Adrenal gland (tissue), 9 donors: ENCODE measurements at regions not wholly inside any gene's neighbourhood (a gene's known extent, or its start where the extent isn't known, plus 50 kb on each side); places are given as distances from the start of the nearest gene placed in this dataset.

Experiments
- DNase-seq, 7 donors: peaks; one replicate each; pipeline ENCODE4 v3.0.0-alpha.2; 2019 to 2020
- H3K27ac ChIP-seq, 5 donors: fragments of 200-600 bp; sonication (generic) in 4 of 5; 1 replicate in 3 of 5; 2 replicates in 2 of 5; pipeline versions ENCODE4 v1.5.1 to v1.8.0; 2016 to 2020; ENCODE audit warnings: mild to moderate bottlenecking in 1 of 5
- H3K27me3 ChIP-seq: fragments of 200-600 bp; 2 replicates; pipeline ENCODE4 v1.8.0; 2021
- H3K36me3 ChIP-seq, 2 donors: fragments of 200-600 bp; replicated peaks in 1 of 2; 1 replicate in 1 of 2; 2 replicates in 1 of 2; pipeline versions ENCODE4 v1.5.1 to v1.8.0; 2018 to 2022
- H3K4me1 ChIP-seq, 2 donors: fragments of 200-600 bp; replicated peaks in 1 of 2; 1 replicate in 1 of 2; 2 replicates in 1 of 2; pipeline versions ENCODE4 v1.5.1 to v1.8.0; 2018 to 2021
- H3K4me3 ChIP-seq, 4 donors: fragments of 200-600 bp; sonication (generic) in 3 of 4; one replicate each; pipeline ENCODE4 v1.5.1; 2016 to 2018
- H3K9me3 ChIP-seq, 3 donors: fragments of 200-600 bp; sonication (generic) in 1 of 3; replicated peaks in 1 of 3; 1 replicate in 2 of 3; 2 replicates in 1 of 3; pipeline versions ENCODE4 v1.5.1 to v1.8.0; 2016 to 2021
- CTCF ChIP-seq, 6 experiments: fragments of 450-650 bp in 4 of 6; fragments of 200-600 bp in 2 of 6; sonication (generic) in 1 of 6; IDR thresholded peaks; 1 replicate in 5 of 6; 2 replicates in 1 of 6; pipeline versions ENCODE4 v1.5.1 to v1.8.0; 2016 to 2021; ENCODE audit warnings: antibody characterized with exemption in 6 of 6, mild to moderate bottlenecking in 2 of 6, moderate library complexity in 1 of 6
- POLR2A ChIP-seq, 2 donors: fragments of 450-650 bp; IDR thresholded peaks; one replicate each; pipeline ENCODE4 v1.6.1; 2017; ENCODE audit warnings: antibody characterized with exemption in 2 of 2, mild to moderate bottlenecking in 2 of 2, moderate library complexity in 1 of 2
- WGBS, 4 donors: extraction: QIAGEN DNeasy Blood & Tissue Kit in 2 of 4; methylation state at CpG; one replicate each; pipeline versions ENCODE4 v1.1.5 to v1.1.7; 2013 to 2017; 5-methylcytosine and 5-hydroxymethylcytosine counted together
- intact Hi-C, 2 donors: fragments of 100-400 bp; cut with DNase I; formaldehyde crosslinking; loops; one replicate each; pipeline versions ENCODE4 v1.14.1 to v1.15.0; 2022 to 2023
- donor health status: healthy with polysubstance abuse.
- donor health status: Bipolar disorder and iron deficiency.
- donor health status: DM: yes; HTN: yes; CAD: no.
- donor health status: DM: no; HTN: no; CAD: no.
- donor health status: DM: no; HTN: no; CAD: no.

GRCh38 chr6:170081556-170081955 lies 209.3 kb downstream of the DLL1 start:
- no peaks in the 10 kb centered on the region for H3K36me3 ChIP-seq
- TF ChIP-seq POLR2A (IDR thresholded peaks at IDR 0.05) (no peak), CTCF (IDR thresholded peaks at IDR 0.05) (no peak)
- no peaks in the 10 kb centered on the region for H3K4me1 ChIP-seq
- intact Hi-C loops, result no loop called here
- no peak overlapping the region for H3K4me3 ChIP-seq
- H3K27me3 ChIP-seq, result no peaks in the 10 kb centered on the region
- DNase-seq, result peak in 2 of 7 donors; percentile 5 to 25
- H3K27ac ChIP-seq, result no peak overlapping the region
- 59 to 74% (median 67%) methylated on average over 9 to 13 of the region's 13 CpGs for WGBS, 4 donors
- H3K9me3 ChIP-seq, result no peaks in the 10 kb centered on the region

- TF ChIP-seq POLR2A (IDR thresholded peaks at IDR 0.05) (no peak), CTCF (IDR thresholded peaks at IDR 0.05) (no peak)
- 44 to 54% (median 49%) methylated on average over 12 to 26 of the region's 26 CpGs for WGBS, 4 donors
- peak in 3 of 7 donors; percentile 2 to 41 (median 6) for DNase-seq
- intact Hi-C loops, result no loop called here
- Histone ChIP-seq H3K27me3 (no peaks in the 10 kb centered on the region), H3K36me3 (no peaks in the 10 kb centered on the region), H3K4me1 (no peaks in the 10 kb centered on the region), H3K4me3 (no peak overlapping the region), H3K27ac (no peak overlapping the region), H3K9me3 (no peaks in the 10 kb centered on the region)
Observed at GRCh38 chr6:170080828-170081371, 210.0 kb downstream of the DLL1 start.

DNA sequence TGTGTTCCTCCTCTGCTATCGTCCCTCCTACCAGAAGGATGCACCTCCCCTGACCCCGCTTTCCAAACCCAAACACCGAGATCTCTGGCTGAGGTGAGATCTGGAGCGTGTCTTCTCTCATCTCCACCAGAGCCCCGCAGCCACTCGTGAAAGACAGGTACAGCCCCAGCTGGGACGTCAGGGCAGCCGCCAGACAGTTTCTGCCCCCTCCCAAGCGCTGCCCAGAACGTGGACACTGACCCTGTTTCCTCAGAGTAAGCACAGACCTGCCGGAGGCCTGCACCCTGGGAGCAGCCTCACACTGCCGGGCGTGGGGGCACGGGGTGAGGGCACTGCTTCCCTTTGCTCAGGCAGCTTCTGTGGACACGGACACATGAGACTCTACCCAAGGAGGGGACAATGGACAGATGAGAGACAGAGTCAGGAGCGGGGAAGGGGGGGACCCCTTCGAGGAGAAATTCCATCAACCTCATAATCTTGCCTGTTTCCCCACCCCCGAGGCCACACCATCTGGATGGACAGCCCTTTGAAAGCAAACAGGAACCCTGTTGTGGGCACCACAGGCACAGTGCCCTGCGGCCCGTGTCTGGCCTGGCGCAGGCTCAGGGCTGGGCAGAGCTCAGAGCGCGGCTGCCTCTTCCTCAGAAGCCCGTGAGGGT lies 210.6 kb downstream of the DLL1 start:
- Histone ChIP-seq H3K4me1 (no peaks in the 10 kb centered on the region), H3K9me3 (no peaks in the 10 kb centered on the region), H3K36me3 (no peaks in the 10 kb centered on the region), H3K27me3 (no peaks in the 10 kb centered on the region), H3K4me3 (no peak overlapping the region), H3K27ac (no peak overlapping the region)
- peak in 3 of 7 donors; percentile 8 to 18 (median 9) for DNase-seq
- 73 to 84% (median 79%) methylated on average over 9 to 24 of the region's 24 CpGs for WGBS, 4 donors
- TF ChIP-seq CTCF (IDR thresholded peaks at IDR 0.05) (no peak), POLR2A (IDR thresholded peaks at IDR 0.05) (no peak)
- intact Hi-C loops, result no loop called here

DNA sequence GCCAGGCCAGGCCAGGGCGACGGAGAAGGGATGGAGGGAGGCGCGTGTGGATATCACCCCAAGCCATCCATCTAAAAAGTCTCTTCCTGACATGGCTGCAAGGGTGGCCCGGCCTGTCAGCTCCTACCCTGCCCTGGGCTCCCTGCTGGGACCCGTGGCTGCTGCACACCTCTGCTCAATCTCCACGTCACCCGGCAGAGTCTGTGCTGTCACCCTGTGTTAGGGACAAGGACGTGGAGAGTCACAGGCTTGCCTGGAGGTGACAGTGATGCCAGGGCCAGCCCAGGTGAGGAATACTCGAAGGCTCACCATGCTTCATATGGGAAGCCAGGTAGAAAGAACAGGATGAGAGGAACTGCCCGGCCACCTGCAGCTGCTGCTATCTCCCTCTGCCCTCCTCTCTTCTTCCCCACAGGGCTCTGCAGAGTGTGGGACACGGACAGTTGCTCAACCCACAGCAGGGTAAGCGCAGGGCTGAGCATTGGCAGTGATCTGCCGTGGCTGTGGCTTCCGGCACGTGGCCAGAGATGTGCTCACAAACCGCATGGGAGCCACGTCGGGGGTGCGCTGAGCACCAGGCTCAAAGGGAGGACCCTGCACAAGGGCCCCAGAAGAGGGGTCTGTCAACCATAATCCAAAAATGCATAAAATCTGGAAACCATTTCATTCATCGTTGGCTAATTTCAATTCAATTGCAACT lies 214.3 kb downstream of the DLL1 start:
- 84 to 95% (median 90%) methylated on average over 17 to 21 of the region's 21 CpGs for WGBS, 4 donors
- H3K27me3 ChIP-seq, result no peaks in the 10 kb centered on the region
- no peaks in the 10 kb centered on the region for H3K36me3 ChIP-seq
- no peak overlapping the region for H3K4me3 ChIP-seq
- H3K9me3 ChIP-seq, result no peaks in the 10 kb centered on the region
- intact Hi-C loops, result no loop called here
- H3K4me1 ChIP-seq, result no peaks in the 10 kb centered on the region
- no peak for TF ChIP-seq POLR2A (IDR thresholded peaks at IDR 0.05)
- TF ChIP-seq CTCF (IDR thresholded peaks at IDR 0.05), result no peak
- no peak overlapping the region for H3K27ac ChIP-seq
- peak in 1 of 7 donors; percentile 1 for DNase-seq
